ENCODE measurements at regions not wholly inside any gene's neighbourhood (a gene's known extent, or its start where the extent isn't known, plus 50 kb on each side); places are given as distances from the start of the nearest gene placed in this dataset.

DNA sequence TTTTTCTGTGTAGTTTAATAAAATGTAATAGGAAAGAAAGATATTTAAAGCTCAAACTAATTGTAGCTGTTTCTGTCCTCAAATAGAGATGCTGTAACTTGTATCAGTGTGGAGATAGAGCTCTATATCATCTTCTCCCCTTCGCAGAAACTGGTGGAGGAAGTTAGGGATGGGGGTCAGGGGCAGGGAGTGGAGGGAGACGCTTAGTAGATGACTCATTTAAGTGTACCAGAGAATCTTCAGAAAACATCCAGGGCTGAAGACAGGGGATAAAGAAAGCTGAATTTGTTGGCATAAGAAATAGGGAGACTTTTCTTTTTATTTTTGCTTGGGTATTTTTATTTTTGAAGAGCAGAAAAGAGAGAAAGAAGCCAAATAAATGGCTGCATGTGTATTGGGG lies 282.6 kb upstream of the DPYD start:
- DNase-seq (ENCODE audit: low read depth) = no peak

DNA sequence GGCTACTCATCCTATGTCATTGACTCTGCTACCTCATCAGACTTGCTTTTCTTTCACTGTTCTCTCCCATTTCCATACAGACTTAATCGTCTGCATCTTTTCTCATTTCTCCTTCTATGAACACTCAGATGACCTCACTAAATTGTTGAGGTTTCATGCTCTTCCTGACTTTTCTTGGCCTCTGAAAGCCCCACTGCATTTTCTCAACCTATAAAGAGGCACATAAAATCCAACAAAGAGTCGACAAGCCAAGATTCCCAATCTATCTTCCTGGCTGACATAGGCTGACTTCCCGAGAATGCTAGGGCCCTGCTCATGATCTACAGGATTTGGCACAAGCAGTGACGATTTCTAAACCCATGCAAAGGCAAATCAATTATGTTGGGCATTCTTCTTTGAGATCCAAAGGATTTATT lies 280.8 kb upstream of the DPYD start:
- DNase-seq (ENCODE audit: low read depth) = no peak

DNA sequence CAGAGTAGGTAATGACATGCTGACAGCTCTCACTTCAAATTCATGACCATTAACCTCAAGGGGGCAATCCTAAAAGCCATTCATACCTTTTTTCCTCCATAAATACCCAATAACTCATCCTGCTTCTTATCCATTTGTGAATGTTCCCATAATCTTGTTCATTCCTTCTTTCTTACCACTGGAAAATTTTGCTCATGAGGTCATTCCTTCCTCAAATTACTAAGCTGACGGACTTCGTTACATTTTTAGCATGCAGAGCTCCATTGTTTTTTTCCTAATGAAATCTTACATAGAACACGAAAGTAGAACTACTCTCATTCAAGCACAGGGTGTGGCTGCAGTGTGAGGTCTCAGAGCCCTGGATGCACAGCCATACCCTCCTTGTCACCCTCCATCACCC lies 276.5 kb upstream of the DPYD start:
- DNase-seq (ENCODE audit: low read depth) = no peak

DNA sequence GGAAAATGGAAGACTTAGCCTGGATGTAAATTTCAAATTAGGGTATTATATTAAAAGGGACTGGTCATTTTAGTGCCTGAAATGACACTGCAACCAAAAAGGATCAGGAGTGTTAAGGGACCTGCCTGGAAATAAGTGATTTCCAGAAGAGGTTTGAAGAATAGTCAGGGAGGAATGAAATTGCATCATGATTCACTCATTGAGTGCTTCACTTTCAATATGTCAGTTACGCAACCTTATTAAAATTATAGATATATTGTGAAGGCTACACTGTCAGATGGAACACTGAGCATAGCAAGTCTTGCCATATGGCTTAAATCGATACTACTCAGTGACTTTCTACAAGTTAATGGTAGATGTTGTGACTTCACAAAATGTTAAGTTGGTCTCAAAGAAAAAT lies 275.2 kb upstream of the DPYD start:
- no peak for DNase-seq (ENCODE audit: low read depth)

DNA sequence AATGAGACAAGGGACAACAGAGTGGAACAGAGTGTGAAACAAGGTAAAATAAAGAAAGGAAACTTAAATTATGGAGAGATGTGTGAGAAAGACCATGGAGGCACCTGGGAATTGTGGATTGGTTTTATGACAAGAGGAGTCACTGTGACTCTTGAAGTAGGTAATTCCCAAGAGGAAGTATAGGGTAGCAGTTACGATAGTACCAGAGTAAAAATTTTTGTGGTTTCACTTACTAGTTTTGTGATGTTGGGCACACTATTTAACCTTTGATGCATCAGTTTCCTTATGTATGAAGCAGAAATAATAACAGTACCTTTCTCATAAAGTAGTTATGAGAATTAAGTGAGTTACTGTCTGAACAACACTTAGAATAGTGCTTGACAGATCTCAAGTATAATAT lies 267.9 kb upstream of the DPYD start:
- DNase-seq (ENCODE audit: low read depth) = no peak

DNA sequence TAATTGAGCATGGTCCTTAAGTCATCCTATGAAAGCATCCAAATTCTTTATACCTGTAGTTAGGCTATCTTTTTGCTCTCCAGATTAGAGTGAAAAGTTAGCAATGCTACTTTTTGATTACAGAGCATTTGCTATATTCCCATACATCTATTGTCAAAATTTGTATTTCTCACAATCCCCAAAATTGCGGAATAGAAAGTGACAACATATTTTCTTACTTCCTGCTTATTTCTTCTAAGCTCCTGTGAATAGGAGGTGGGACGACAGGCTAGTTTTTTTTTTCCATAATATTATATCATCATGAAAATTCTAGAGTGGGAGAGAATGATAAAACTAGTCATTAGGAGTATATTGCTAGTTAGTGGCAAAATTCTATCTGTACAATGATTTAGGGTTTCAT lies 264.0 kb upstream of the DPYD start:
- DNase-seq (ENCODE audit: low read depth) = no peak

DNA sequence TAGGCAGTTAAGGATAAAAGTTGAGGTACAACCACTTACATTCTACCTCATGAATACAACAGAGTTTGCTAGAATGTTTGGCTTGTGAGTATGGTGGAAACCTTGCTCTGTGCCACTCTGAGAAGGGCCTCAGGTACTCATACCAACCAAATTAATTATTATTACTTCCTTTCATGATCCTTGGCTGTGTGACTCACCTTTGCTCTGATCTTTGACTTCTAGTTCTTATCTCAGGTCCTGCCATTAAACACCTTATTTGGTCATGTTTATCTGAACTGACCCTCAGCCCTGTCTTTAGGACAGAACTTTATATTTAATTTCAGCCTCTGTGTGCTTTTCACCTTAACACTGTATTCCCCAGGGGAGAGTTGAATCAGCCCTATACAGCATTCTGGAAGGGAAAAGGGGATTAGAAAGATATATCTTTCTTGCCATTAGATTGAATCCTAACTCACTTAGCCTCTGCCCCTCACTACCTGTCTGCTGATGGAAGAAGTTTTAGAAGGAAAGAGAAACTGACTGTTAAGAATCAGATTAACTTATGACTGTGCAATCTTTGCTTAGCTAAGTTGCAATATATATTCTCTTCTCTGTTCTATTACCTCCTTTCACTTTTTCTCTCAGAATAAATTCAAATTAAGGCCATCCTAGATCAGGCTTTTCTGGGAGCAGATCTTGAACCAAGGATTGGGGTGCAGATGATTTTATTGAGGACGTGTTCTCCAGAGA lies 260.4 kb upstream of the DPYD start:
- DNase-seq (ENCODE audit: low read depth) = no peak

DNA sequence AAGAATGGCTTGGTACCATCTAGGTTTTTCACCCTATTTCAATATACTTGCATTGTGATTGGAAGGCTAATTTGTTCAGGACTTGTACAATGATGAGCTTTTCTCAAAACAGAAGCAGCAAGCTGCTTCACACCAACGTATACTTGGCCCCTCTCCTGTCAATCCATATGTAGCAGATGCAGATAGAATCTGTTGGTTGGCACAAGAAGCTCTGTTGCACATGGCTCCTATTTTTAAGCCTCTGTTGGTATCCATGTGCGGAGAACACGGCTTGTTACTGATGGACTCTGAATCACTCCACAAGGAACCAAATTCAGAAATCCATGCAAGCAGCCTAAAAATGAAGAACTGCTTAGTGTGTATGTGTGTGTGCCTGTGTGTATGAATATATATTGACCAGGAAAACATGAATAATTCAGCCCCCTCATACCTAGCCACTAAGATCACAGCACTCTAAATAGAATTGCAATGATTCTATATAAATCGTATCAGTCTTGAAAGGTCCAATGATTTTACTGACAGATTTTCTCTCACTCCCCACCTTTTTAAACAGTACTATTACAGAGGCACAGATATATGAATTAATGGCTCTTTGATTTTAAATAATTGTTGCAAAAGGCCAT lies 258.4 kb upstream of the DPYD start:
- DNase-seq (ENCODE audit: low read depth) = no peak

DNA sequence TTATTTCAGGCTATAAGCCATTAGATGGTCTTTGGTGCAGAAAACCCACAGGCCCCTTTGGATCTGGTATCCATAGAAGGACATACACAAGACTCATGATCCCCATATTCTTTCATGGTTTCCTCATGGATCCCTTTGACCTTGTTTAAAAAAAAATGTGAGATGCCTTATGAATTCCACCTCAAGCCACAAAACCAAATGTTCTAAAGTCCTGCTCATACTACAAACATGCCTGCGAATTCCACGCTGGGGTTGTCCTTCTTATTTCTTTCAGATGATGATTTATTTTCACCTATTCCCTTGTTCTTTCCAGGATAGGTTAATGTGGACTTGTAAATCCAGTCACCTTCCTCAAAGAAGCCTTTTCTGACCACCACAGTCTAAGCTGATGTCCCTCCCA lies 256.9 kb upstream of the DPYD start:
- DNase-seq (ENCODE audit: low read depth) = no peak

DNA sequence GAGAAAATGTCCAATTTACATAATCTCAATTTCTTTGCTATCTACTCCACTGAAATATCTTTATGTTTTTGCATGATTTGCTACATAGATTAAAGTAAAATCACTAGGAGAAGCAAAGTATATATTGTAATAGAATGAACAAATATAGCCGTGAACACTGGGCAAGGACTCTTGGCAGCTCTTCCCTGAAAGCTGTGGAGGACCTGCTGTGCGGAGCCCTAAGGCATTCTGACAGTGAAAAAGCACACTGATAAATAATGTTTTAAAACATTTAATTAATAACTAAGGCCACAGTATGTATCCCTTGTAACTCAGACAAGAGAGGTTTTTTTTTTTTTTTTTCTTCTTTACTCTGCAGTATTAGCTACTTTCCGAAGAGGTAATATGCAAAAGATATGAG lies 256.1 kb upstream of the DPYD start:
- DNase-seq (ENCODE audit: low read depth) = no peak

DNA sequence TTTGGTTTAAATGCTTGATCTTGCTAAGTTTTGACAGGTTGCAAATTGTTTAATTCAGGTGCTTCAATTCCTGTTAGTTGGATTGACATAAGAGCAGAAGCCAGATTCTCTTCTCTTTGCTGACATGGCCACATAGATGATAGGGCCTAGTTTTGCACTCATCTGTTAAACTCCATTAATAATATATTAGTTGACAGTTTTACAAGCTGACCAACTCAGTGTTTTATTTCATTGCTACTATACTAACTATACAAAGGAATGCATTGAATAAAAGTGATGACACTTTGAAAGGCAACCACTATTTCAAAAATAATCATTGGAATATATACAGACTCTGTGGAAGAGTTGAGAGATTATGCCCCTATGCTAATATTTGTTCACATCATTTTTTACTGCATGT lies 255.6 kb upstream of the DPYD start:
- DNase-seq (ENCODE audit: low read depth) = no peak

DNA sequence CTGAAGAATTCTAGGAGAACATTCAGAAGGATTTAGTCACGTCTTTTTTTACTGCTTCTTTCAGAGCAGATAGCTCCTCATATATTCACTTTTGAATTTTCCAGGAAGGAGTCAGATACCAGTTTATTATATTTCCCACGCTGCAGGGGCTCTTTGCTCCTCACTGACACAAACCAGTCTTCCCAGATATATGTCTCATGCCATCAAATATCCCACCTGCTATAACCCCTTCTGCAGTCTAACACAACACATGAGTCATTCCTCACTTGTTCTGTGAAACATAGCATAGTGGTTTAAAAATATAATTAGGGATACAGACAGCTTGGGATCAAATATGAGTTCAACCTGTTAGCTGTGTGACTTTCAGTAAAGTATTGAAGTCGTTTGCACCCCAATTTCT lies 251.7 kb upstream of the DPYD start:
- DNase-seq (ENCODE audit: low read depth) = no peak

DNA sequence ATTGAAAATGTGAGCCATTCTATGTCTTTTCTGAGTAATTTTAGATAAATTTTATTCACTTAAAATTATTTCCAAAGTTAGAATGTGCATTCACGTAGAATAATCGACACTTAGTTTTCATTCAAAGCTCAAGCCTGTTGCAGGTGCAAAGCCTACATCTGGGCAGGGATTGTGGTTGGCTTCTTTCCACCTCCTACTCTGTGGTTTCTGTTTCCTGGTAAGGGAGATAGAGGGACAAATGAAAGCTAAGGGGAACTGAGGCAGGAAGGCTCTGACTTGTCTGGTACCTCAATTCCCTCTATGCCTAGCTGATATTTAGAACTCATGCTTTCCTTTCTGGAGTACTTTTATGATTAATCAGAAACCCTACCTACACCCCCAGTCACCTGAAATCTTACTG lies 251.2 kb upstream of the DPYD start:
- no peak for DNase-seq (ENCODE audit: low read depth)

DNA sequence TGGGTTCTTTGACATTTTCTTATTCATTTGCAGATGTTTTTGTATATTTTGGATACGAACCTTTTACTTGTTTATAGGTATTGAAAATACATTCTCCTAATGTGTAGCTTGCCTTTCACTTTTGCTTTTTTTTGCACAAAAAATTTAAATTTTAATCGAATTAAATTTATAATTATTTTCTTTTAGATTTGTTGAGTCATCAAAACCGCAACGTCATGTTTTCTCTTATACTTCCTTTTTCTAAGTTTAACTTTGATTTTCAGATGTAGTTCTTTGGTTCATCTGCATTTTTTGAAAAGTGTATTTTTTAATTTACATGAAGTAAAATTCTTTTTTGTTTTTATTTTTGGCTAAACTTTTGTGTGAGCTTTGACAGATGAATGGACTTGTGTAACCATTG lies 243.7 kb upstream of the DPYD start:
- no peak for DNase-seq (ENCODE audit: low read depth)

DNA sequence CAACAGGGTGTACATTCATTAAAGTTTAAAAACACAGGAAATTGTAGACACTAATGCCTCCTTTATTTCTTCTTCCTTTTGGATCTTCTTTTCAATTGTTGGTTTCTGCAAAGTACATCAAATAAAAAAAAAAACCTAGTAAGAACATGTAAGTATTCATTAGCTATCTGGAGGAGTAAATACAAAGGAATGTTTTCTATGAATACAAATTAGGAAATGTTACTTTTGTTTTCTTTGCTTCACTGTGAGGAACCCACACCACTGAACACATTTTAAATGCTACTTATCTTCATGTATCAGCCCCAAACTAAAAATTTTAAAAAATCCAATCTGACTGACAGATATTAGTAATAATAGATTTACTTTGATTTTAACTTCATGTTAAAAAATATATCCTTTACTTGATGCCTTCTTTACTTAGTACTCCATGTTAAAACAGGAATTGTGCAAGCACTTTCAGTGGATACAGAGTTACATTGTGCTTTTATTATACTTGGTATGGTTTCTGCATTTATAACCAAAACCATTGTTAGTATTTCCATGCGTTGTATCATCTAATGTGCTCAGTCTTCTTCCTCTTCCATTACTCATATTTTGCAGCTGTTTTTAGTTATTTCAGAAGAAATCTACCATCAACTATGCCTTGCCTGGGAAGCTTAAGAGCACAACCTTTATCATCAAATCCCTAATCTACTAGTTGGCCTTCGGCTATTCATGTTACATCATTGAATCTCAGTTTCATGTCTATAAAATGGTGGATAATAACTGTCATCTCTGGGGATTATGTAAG lies 236.9 kb upstream of the DPYD start:
- no peak for DNase-seq (ENCODE audit: low read depth)

DNA sequence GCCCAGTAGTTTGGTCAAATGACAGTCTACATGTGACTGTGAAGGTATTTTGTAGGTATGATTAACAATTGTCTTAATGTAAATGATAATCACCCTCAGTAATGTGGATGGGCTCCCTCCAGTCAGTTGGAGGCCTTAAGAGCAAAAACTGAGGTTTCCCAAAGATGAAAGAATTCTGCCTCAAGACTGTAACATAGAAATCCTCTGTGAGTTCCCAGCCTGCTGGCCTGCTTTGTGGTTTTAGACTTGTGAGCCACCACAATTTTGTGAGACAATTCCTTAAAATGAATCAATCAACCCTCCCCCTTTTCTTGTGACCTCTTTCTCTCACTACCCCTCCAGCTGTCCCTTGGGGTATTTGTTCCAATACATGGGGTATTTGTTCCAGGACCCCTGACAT lies 226.4 kb upstream of the DPYD start:
- DNase-seq (ENCODE audit: low read depth) = no peak

DNA sequence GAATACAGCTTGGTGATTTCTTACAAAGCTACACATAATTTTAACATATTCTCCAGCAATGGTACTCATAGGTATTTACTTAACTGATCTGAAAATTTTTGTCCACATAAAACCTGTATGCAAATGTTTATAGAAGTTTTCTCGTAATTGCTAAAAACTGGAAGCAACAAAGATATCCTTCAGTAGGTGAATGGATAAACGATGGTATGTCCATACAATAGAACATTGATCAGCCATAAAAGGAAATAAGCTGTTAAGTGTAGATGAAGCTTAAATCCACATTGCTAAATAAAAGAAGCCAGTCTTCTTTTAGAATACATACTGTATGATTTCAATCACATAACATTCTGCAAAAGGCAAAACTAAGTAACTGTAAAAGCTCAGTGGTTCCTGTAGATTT lies 224.8 kb upstream of the DPYD start:
- no peak for DNase-seq (ENCODE audit: low read depth)

DNA sequence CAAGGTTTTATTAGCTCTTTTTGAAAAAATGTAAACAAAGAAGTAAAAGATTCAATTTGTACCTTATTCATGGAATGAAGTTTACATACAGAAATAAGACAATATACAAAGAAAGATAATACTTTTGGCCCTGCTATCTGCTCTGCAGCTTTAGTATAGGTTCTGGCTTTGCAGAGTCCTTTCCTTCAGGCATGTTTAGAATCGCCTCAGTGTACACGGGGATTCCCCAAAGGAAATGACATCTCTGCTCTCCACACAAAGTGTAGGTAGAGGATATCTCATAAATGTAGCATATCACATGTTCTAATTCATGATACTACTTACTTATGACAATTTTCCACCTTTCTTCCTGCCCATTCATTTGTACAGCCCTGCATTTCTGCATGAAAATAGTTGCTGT lies 222.6 kb upstream of the DPYD start:
- no peak for DNase-seq (ENCODE audit: low read depth)

DNA sequence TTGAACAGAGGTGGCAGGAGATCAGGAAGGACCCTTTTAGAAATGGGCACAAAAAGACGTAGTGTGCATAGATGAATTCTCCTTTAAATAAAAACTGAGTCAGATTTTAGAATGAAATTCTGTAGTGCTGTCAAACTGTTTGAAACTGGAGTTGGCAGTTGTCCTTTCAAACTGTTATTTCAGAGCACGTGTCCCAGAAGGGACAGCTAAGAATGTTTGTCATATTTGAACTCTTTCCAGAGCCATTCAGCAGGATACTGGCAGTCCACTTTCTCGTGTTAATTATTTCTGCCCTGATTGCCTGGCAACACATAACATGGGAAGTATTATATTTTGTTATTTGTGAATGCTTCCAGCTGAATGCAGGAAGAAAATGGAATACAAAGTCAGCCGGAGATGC lies 212.3 kb upstream of the DPYD start:
- DNase-seq (ENCODE audit: low read depth) = no peak

DNA sequence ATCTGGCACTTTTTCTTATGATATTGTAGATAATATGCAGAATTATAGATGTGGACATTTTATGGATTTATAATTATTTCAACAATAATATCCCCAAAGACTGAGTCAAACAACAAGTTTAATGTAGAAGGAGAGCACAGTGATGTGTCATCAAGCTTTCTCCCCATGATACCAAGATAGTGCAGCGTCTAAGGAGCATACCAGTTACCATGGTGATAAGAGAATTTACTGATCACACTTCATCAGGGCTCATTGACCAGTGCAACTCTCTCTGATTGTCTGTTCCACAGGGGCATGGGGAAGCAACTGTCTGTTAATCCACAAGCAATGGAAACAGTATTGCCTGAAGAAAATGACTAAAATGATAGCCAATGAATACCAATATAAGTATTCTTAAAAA lies 209.6 kb upstream of the DPYD start:
- DNase-seq (ENCODE audit: low read depth) = no peak

DNA sequence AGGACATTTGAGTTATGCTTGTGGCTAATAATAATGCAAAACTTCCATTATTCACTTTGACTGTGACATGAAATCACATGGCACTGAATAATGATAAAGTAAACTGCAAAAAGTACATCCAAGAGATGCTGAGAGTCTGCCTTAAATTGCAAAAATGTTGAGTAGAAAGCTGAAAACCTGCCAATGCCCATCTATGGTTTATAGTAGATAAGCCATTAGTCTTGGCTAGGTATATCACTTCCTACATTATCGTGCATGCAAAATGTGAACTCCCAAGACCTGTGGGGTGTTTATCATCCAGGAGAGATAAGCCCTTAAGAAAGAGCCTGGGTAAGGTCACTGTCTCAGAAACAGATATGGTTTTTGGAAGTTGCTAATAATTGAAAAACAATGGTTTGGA lies 208.7 kb upstream of the DPYD start:
- DNase-seq (ENCODE audit: low read depth) = no peak

DNA sequence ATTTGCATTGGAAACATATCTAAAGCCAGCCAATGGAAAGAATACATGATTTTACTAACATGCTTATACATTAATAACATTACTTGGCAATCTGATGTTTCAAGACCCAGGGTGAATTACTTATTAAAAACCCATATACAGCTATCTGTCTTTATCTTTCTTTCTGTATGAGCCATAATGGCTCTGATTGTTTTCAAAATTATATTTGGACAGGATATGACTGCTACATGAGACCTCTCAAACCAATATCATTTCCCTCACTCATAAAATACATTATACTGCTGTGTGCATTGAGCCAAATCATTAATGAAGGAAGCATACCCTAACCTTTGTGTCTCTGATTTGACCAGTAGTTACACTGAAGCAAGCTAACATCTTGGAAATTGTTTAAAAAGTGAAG lies 205.9 kb upstream of the DPYD start:
- no peak for DNase-seq (ENCODE audit: low read depth)

DNA sequence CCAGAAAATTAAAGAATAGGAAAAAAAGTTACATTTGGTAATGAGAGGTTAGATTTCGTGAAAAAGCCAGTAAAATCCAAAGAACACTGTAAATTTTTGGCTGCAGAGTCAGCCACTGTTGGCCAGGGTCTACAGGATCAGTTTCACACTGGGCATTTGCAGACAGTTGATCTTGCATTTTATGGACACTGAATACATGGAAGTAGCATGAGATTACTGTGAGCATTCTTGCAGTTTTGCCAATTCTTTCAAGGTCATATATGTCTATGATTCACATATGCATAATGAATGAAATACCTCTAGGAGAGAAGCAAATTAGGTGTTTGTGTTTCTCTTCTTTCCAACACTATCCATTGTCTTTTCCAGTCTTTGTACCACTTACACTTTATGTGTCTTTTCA lies 200.8 kb upstream of the DPYD start:
- DNase-seq (ENCODE audit: low read depth) = no peak

DNA sequence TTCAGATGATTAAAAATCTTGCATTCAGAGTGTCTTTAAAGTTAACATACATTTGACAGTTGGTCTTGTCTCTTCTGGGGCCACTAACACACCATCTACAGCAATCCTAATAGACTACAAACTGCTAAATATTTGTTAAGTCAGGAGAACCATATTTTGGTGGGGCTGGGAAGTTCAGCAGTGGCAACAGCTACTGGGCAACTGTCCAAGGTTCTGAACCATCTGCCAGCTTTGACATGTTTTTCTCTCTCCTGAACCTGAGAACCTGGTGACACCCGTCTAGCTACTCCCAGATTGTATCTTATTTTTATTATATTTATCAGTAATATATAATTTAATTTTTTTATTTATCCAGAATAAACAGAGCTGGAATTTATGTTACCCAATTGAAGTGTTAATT lies 199.0 kb upstream of the DPYD start:
- DNase-seq (ENCODE audit: low read depth) = no peak
